Smooth muscle cell (in vitro differentiated cells): ENCODE measurements at regions not wholly inside any gene's neighbourhood (a gene's known extent, or its start where the extent isn't known, plus 50 kb on each side); places are given as distances from the start of the nearest gene placed in this dataset.

ENCODE experiments used
- DNase-seq: peaks from one replicate; lab custom pipeline; 2025; ENCODE audit not compliant: unreplicated experiment; lab: John Stamatoyannopoulos, UW
- H2AFZ ChIP-seq: fragments of 200-600 bp; sonication (generic); 2 replicates; pipeline ENCODE4 v1.6.0; 2016; ENCODE audit warnings: antibody characterized with exemption, low read depth, mild to moderate bottlenecking
- H3F3A ChIP-seq: fragments of 200-600 bp; sonication (generic); 2 replicates; pipeline ENCODE4 v1.6.0; 2017; ENCODE audit warnings: antibody characterized with exemption, low read depth
- H3K27ac ChIP-seq: fragments of 200-600 bp; sonication (generic); 2 replicates; pipeline ENCODE4 v1.5.1; 2016; ENCODE audit warnings: low read depth, mild to moderate bottlenecking
- H3K27me3 ChIP-seq: fragments of 200-600 bp; sonication (generic); 2 replicates; pipeline ENCODE4 v1.6.1; 2016; ENCODE audit warnings: low read depth, mild to moderate bottlenecking
- H3K36me3 ChIP-seq: fragments of 200-600 bp; sonication (generic); 2 replicates; pipeline ENCODE4 v1.5.1; 2016; ENCODE audit warnings: low read depth
- H3K4me1 ChIP-seq: fragments of 200-600 bp; sonication (generic); 2 replicates; pipeline ENCODE4 v1.5.1; 2016; ENCODE audit warnings: low read depth
- H3K4me2 ChIP-seq: fragments of 200-600 bp; sonication (generic); 2 replicates; pipeline ENCODE4 v1.6.0; 2016; ENCODE audit warnings: mild to moderate bottlenecking
- H3K4me3 ChIP-seq: fragments of 200-600 bp; sonication (generic); 2 replicates; pipeline ENCODE4 v1.5.1; 2016; ENCODE audit warnings: mild to moderate bottlenecking
- H3K79me2 ChIP-seq: fragments of 200-600 bp; sonication (generic); 2 replicates; pipeline ENCODE4 v1.6.0; 2016; ENCODE audit warnings: low read depth, mild to moderate bottlenecking
- H3K9ac ChIP-seq: fragments of 200-600 bp; sonication (generic); 2 replicates; pipeline ENCODE4 v1.6.0; 2016; ENCODE audit warnings: low read depth
- H3K9me3 ChIP-seq: fragments of 200-600 bp; sonication (generic); replicated peaks from 2 replicates; pipeline ENCODE4 v1.5.1; 2016; ENCODE audit warnings: low read depth
- H4K20me1 ChIP-seq: fragments of 200-600 bp; sonication (generic); 2 replicates; pipeline ENCODE4 v1.6.0; 2016; ENCODE audit warnings: low read depth
- WGBS: methylation state at CpG from one replicate; pipeline ENCODE4 v1.1.7; 2016; ENCODE audit warnings: low lambda C conversion rate; 5-methylcytosine and 5-hydroxymethylcytosine counted together
- TF ChIP-seq, protein P1 (sequence below): fragments of 200-600 bp; sonication (generic); IDR thresholded peaks from 2 replicates; pipeline ENCODE4 v1.5.1; 2017; ENCODE audit warnings: borderline replicate concordance, mild to moderate bottlenecking, antibody characterized with exemption; ENCODE audit not compliant: insufficient read depth, poor library complexity, severe bottlenecking

DNA sequence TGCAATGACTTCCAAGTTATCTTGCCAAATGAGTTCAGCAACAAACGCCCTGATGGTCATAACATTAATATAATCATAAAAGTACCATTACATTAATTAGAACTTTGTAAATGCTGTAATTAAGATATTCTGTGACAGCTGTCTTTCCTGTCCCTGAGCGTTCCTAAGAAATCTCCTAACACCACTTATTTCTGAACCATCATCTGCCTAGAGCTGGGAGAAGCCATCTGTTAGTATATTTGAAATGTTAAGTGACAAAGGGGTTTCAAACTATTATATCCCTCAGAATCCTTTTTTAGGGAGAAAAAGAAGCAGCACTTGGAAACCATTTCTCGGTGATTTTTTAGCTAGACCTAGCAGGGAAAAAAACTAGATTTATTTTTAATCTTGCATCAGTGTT lies 657.5 kb downstream of the FAM181B start:
- no peak overlapping the region for H3K27ac ChIP-seq
- H3K27me3 ChIP-seq = no peaks in the 10 kb centered on the region
- no peaks in the 10 kb centered on the region for H3K36me3 ChIP-seq
- no peak overlapping the region for H2AFZ ChIP-seq
- TF ChIP-seq, protein P1, sequence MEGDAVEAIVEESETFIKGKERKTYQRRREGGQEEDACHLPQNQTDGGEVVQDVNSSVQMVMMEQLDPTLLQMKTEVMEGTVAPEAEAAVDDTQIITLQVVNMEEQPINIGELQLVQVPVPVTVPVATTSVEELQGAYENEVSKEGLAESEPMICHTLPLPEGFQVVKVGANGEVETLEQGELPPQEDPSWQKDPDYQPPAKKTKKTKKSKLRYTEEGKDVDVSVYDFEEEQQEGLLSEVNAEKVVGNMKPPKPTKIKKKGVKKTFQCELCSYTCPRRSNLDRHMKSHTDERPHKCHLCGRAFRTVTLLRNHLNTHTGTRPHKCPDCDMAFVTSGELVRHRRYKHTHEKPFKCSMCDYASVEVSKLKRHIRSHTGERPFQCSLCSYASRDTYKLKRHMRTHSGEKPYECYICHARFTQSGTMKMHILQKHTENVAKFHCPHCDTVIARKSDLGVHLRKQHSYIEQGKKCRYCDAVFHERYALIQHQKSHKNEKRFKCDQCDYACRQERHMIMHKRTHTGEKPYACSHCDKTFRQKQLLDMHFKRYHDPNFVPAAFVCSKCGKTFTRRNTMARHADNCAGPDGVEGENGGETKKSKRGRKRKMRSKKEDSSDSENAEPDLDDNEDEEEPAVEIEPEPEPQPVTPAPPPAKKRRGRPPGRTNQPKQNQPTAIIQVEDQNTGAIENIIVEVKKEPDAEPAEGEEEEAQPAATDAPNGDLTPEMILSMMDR = no peak
- H3K9me3 ChIP-seq = no peaks in the 10 kb centered on the region
- H3K4me2 ChIP-seq = no peak overlapping the region
- H4K20me1 ChIP-seq = no peaks in the 10 kb centered on the region
- no peak overlapping the region for H3K9ac ChIP-seq
- no peak overlapping the region for H3K4me3 ChIP-seq
- no peaks in the 10 kb centered on the region for H3K79me2 ChIP-seq
- no peaks in the 10 kb centered on the region for H3K4me1 ChIP-seq
- DNase-seq = no peak
- H3F3A ChIP-seq = no peaks in the 10 kb centered on the region
- 82% methylated on average over 3 of the region's 3 CpGs for WGBS

DNA sequence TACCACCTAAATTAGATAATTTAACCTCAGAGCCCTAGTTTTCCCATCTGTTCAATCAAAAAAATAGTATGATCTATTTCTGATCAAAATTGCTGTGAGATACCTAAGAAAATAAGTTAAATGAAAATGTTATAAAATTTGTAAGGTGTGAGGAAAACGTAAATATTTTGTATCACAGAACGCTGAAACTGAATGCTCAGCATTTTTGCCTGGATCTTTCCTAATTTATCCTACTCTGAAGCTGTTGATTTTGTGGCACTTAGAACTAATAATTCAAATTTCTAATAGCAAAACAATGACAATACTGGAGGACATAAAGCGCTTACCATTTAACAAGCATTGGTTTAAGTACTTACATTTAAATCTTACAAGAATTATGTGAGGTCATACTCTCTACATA lies 674.2 kb downstream of the FAM181B start:
- Histone ChIP-seq H3K4me1 (no peaks in the 10 kb centered on the region), H3K27ac (no peak overlapping the region), H3K9me3 (no peaks in the 10 kb centered on the region), H4K20me1 (no peaks in the 10 kb centered on the region), H3K9ac (no peak overlapping the region), H3K79me2 (no peaks in the 10 kb centered on the region), H3K4me2 (no peak overlapping the region), H3K4me3 (no peak overlapping the region), H3K36me3 (no peaks in the 10 kb centered on the region), H3F3A (no peaks in the 10 kb centered on the region), H2AFZ (no peak overlapping the region), H3K27me3 (no peaks in the 10 kb centered on the region)
- TF ChIP-seq, protein P1 = no peak
- 93% methylated on average over 3 of the region's 3 CpGs for WGBS
- no peak for DNase-seq

DNA sequence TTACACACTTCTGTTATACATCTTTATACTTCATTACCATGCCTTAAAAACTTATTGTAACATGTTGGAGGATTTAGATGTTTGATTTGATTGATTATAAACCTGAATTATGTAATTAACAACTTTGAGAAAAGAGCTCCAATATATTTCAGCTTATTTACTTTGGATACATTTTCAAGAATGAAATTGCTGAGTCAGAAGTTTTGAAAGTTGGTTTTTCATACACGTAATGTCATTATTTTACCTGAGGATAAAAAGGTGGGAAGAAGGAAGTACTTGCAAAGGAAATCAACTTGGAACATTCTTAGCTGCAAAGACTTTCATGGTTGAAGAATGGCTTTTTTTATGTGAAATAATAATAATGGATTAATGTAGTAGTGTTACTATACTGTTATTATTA lies 677.2 kb downstream of the FAM181B start:
- Histone ChIP-seq H3K27me3 (no peaks in the 10 kb centered on the region), H3K9ac (no peak overlapping the region), H3F3A (no peaks in the 10 kb centered on the region), H3K4me1 (no peaks in the 10 kb centered on the region), H3K4me2 (no peak overlapping the region), H3K79me2 (no peaks in the 10 kb centered on the region), H3K4me3 (no peak overlapping the region), H3K36me3 (no peaks in the 10 kb centered on the region), H2AFZ (no peak overlapping the region), H3K27ac (no peak overlapping the region), H3K9me3 (no peaks in the 10 kb centered on the region), H4K20me1 (no peaks in the 10 kb centered on the region)
- 87% methylated on average over 1 of the region's 1 CpG for WGBS
- DNase-seq = no peak
- TF ChIP-seq, protein P1 = no peak

DNA sequence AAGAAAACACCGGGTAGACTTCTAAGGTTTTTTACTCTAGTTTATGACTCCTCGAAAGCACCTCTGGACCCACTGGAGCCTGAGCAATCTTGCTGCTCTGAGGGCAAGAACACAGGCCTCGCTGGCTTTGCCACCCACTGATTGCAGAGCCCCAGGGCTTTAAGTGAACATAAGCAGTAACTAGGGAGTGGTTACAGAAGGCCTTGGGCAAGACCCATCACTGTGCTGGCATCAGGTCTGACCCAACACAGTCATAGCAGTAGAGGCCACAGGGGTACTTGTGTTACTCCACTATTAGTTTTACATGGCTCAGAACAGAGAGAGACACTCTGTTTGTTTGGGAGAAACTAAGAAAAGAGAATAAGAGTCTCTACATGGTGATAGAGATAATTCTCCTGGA lies 684.5 kb downstream of the FAM181B start:
- no peak for DNase-seq
- no peak overlapping the region for H3K4me2 ChIP-seq
- no peaks in the 10 kb centered on the region for H3K79me2 ChIP-seq
- no peaks in the 10 kb centered on the region for H4K20me1 ChIP-seq
- H3K27me3 ChIP-seq = no peaks in the 10 kb centered on the region
- H2AFZ ChIP-seq = no peak overlapping the region
- no peak overlapping the region for H3K27ac ChIP-seq
- WGBS = 94% methylated on average over 3 of the region's 3 CpGs
- TF ChIP-seq, protein P1 = no peak
- no peak overlapping the region for H3K9ac ChIP-seq
- no peaks in the 10 kb centered on the region for H3F3A ChIP-seq
- no peaks in the 10 kb centered on the region for H3K36me3 ChIP-seq
- H3K4me1 ChIP-seq = no peaks in the 10 kb centered on the region
- H3K4me3 ChIP-seq = no peak overlapping the region
- H3K9me3 ChIP-seq = no peaks in the 10 kb centered on the region
